GM12873 (cell line): ENCODE measurements at regions not wholly inside any gene's neighbourhood (a gene's known extent, or its start where the extent isn't known, plus 50 kb on each side); places are given as distances from the start of the nearest gene placed in this dataset.

Experiments
- TF ChIP-seq, protein P1 (sequence below): IDR thresholded peaks from 2 replicates; pipeline ENCODE4 v1.5.1; 2012; ENCODE audit warnings: low read depth, mild to moderate bottlenecking, moderate library complexity, low read length, control low read depth; ENCODE audit not compliant: insufficient read depth; ENCODE audit errors: missing control alignments

GRCh38 chr4:124907881-124908280 is 195.3 kb upstream of the ANKRD50 start:
- TF ChIP-seq, protein P1, sequence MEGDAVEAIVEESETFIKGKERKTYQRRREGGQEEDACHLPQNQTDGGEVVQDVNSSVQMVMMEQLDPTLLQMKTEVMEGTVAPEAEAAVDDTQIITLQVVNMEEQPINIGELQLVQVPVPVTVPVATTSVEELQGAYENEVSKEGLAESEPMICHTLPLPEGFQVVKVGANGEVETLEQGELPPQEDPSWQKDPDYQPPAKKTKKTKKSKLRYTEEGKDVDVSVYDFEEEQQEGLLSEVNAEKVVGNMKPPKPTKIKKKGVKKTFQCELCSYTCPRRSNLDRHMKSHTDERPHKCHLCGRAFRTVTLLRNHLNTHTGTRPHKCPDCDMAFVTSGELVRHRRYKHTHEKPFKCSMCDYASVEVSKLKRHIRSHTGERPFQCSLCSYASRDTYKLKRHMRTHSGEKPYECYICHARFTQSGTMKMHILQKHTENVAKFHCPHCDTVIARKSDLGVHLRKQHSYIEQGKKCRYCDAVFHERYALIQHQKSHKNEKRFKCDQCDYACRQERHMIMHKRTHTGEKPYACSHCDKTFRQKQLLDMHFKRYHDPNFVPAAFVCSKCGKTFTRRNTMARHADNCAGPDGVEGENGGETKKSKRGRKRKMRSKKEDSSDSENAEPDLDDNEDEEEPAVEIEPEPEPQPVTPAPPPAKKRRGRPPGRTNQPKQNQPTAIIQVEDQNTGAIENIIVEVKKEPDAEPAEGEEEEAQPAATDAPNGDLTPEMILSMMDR: no peak

DNA sequence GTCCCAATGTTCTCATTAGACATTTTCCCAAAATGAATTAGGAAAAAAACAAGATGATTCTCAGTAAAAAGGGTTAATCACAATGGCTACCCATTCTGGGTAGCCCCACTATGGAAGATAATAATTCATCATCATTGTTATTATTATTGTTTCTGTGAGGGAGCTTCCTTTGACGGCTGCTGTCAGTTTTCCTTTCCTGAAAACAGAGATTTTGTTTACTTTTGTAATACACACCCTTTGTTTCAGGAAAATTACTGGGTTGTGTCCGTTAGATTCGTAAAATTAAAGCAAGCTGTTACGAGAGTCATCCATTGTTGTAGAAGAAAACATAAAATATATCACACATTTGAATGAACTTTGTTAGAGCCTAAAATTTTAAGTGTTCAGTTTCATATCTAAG is 192.9 kb upstream of the ANKRD50 start:
- TF ChIP-seq, protein P1: no peak

DNA sequence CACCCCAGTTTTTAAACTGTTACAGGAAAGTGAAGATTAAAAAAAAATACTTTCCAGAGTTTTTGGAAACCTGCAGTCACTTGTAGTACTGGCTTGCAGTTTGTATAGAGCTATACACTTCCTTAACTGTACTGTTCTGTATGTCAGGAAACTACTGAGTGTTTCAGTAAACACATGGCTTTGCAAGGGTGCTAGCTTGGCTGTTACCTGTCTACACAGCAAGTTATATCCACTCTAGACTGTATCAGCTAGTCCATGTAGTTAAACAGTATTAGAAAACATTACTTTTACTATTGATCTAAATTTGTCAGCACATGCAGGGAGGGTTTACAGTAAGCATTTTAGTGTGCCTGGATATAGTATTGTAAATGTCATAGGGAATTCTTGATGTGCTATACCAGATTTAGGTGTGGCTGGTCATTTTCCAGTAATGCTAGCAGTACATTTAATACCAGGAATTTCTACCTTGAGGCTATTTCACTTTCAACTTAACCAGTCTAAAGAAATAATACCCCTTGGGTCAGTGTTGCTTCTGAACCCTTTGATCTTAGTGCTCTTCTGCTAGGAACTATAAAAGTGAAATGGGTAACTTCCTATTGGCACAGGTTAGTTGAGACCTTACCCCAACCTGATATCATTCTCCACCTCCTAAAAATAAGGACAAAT is 192.3 kb upstream of the ANKRD50 start:
- TF ChIP-seq, protein P1: no peak

GRCh38 chr4:124903995-124904722 is 191.6 kb upstream of the ANKRD50 start:
- TF ChIP-seq, protein P1: no peak

- TF ChIP-seq, protein P1: no peak
These were observed 189.5 kb upstream of the ANKRD50 start for GRCh38 chr4:124902001-124902515.

- TF ChIP-seq, protein P1: no peak
These were observed 187.5 kb upstream of the ANKRD50 start for GRCh38 chr4:124899997-124900396.

DNA sequence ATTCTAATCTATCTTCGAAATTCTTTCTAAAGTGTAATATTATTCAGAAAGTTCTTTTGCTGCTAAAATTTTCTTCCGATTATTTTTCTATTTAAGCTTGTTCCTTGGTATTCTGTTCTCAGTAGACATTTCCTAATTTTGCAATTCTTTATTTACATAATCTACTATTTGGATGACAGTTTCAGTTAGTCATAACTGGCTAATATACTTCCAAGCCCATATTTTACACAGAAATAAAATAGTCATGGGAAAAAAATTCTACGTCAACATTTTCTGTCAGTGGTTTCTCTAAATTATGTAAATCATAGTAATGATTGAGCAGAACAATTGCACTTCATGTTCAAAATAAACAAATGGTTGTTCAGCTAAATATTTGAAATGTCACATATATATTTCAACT is 178.0 kb upstream of the ANKRD50 start:
- TF ChIP-seq, protein P1: no peak
